Mesothelial cell of epicardium (in vitro differentiated cells): ENCODE measurements at regions not wholly inside any gene's neighbourhood (a gene's known extent, or its start where the extent isn't known, plus 50 kb on each side); places are given as distances from the start of the nearest gene placed in this dataset.
"Not testable (repeated sequence)": the region's sequence is repeated elsewhere in the genome, so short reads cannot be mapped to it uniquely, and the experiment has no call there.

Experiments
- DNase-seq, 2 experiments: peaks; one replicate each; pipeline ENCODE4 v3.0.0; 2021; ENCODE audit warnings: low spot score in 2 of 2; ENCODE audit not compliant: unreplicated experiment in 2 of 2
- H3K27ac Mint-ChIP-seq: 2 replicates; pipeline ENCODE4 v1.8.0; 2021; ENCODE audit warnings: mixed read lengths
- H3K27me3 Mint-ChIP-seq: 2 replicates; pipeline ENCODE4 v1.8.0; 2021; ENCODE audit warnings: low read depth, mixed read lengths
- H3K36me3 Mint-ChIP-seq: 2 replicates; pipeline ENCODE4 v1.8.0; 2021; ENCODE audit warnings: mixed read lengths
- H3K4me1 Mint-ChIP-seq: 2 replicates; pipeline ENCODE4 v1.8.0; 2021; ENCODE audit warnings: mixed read lengths
- H3K4me3 Mint-ChIP-seq: 2 replicates; pipeline ENCODE4 v1.8.0; 2021; ENCODE audit warnings: mild to moderate bottlenecking, moderate library complexity, mixed read lengths
- H3K9me3 Mint-ChIP-seq: 2 replicates; pipeline ENCODE4 v1.8.0; 2021; ENCODE audit warnings: mixed read lengths
- TF ChIP-seq, protein P1 (sequence below): fragments of 200-600 bp; sonication (generic); IDR thresholded peaks from one replicate; pipeline ENCODE4 v1.5.0; 2021; ENCODE audit warnings: antibody characterized with exemption; ENCODE audit not compliant: unreplicated experiment

- Mint-ChIP-seq H3K4me3 (no peak overlapping the region), H3K27ac (no peak overlapping the region), H3K27me3 (peaks cover 25% of the 10 kb centered on the region), H3K36me3 (no peaks in the 10 kb centered on the region), H3K9me3 (no peaks in the 10 kb centered on the region), H3K4me1 (peaks cover 3% of the 10 kb centered on the region)
- no peak for DNase-seq
- TF ChIP-seq, protein P1, sequence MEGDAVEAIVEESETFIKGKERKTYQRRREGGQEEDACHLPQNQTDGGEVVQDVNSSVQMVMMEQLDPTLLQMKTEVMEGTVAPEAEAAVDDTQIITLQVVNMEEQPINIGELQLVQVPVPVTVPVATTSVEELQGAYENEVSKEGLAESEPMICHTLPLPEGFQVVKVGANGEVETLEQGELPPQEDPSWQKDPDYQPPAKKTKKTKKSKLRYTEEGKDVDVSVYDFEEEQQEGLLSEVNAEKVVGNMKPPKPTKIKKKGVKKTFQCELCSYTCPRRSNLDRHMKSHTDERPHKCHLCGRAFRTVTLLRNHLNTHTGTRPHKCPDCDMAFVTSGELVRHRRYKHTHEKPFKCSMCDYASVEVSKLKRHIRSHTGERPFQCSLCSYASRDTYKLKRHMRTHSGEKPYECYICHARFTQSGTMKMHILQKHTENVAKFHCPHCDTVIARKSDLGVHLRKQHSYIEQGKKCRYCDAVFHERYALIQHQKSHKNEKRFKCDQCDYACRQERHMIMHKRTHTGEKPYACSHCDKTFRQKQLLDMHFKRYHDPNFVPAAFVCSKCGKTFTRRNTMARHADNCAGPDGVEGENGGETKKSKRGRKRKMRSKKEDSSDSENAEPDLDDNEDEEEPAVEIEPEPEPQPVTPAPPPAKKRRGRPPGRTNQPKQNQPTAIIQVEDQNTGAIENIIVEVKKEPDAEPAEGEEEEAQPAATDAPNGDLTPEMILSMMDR: no peak
These were observed 67.2 kb upstream of the AUTS2 start for GRCh38 chr7:69531050-69531449.

- TF ChIP-seq, protein P1: no peak
- no peaks in the 10 kb centered on the region for H3K9me3 Mint-ChIP-seq
- DNase-seq: no peak
- H3K4me1 Mint-ChIP-seq: peaks cover 3% of the 10 kb centered on the region
- H3K27ac Mint-ChIP-seq: no peak overlapping the region
- no peaks in the 10 kb centered on the region for H3K36me3 Mint-ChIP-seq
- peaks cover 23% of the 10 kb centered on the region for H3K27me3 Mint-ChIP-seq
- no peak overlapping the region for H3K4me3 Mint-ChIP-seq
These were observed 63.7 kb upstream of the AUTS2 start for GRCh38 chr7:69534461-69535041.

DNA sequence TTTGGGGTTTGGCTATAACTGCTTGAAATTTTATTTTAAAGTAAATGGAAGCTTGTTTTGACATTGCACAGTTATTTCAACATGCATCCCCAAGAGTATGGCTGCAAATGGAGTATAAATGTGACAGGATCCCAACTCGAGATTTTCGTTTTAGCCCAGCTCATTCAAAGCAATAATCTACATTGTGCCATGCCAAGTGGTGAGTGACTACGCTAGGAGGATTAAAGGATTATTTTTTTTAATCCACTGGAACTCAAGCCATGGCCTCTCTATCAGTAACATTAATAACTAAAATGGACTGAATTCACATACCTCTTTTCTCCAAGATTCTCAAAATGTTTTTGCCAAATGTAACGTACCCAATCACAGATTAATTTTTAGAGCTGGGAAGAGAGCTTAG, 60.6 kb upstream of the AUTS2 start:
- no peaks in the 10 kb centered on the region for H3K9me3 Mint-ChIP-seq
- TF ChIP-seq, protein P1: no peak
- no peak overlapping the region for H3K27ac Mint-ChIP-seq
- no peaks in the 10 kb centered on the region for H3K36me3 Mint-ChIP-seq
- DNase-seq: no peak
- no peaks in the 10 kb centered on the region for H3K4me1 Mint-ChIP-seq
- H3K4me3 Mint-ChIP-seq: no peak overlapping the region
- peaks cover 23% of the 10 kb centered on the region for H3K27me3 Mint-ChIP-seq

- Mint-ChIP-seq H3K36me3 (no peaks in the 10 kb centered on the region), H3K4me1 (no peaks in the 10 kb centered on the region), H3K9me3 (no peaks in the 10 kb centered on the region), H3K27ac (no peak overlapping the region), H3K4me3 (no peak overlapping the region), H3K27me3 (peaks cover 6% of the 10 kb centered on the region)
- TF ChIP-seq, protein P1: no peak
- DNase-seq: no peak
These were observed 58.7 kb upstream of the AUTS2 start for GRCh38 chr7:69539531-69539930.

GRCh38 chr7:69540287-69540686, 58.0 kb upstream of the AUTS2 start:
- TF ChIP-seq, protein P1: no peak
- DNase-seq: no peak
- H3K4me3 Mint-ChIP-seq: no peak overlapping the region
- no peaks in the 10 kb centered on the region for H3K36me3 Mint-ChIP-seq
- no peaks in the 10 kb centered on the region for H3K9me3 Mint-ChIP-seq
- peaks cover 1% of the 10 kb centered on the region for H3K27me3 Mint-ChIP-seq
- no peaks in the 10 kb centered on the region for H3K4me1 Mint-ChIP-seq
- H3K27ac Mint-ChIP-seq: no peak overlapping the region

GRCh38 chr7:69541779-69542432, 56.4 kb upstream of the AUTS2 start:
- H3K4me3 Mint-ChIP-seq, H3K36me3 Mint-ChIP-seq, H3K27ac Mint-ChIP-seq, H3K27me3 Mint-ChIP-seq, H3K9me3 Mint-ChIP-seq, H3K4me1 Mint-ChIP-seq, DNase-seq: not testable (repeated sequence)
